H1 (cell line): ENCODE measurements at regions not wholly inside any gene's neighbourhood (a gene's known extent, or its start where the extent isn't known, plus 50 kb on each side); places are given as distances from the start of the nearest gene placed in this dataset.
"Not testable (repeated sequence)": the region's sequence is repeated elsewhere in the genome, so short reads cannot be mapped to it uniquely, and the experiment has no call there.

Source experiments
- CTCF ChIA-PET: fragments of 300-600 bp; sonication (Branson Sonifier 250); formaldehyde crosslinking; loops from one replicate; lab custom pipeline; 2021; ENCODE audit not compliant: partially characterized antibody; lab: Charles Lee
- POLR2A ChIA-PET: fragments of 300-600 bp; sonication (Branson Sonifier 250); formaldehyde crosslinking; loops from one replicate; lab custom pipeline; 2021; ENCODE audit warnings: inconsistent platforms; ENCODE audit not compliant: partially characterized antibody; lab: Charles Lee
- DNase-seq, 2 experiments: peaks; one replicate each; pipeline versions ENCODE4 v3.0.0 to v3.0.0-alpha.2; 2010 to 2022; ENCODE audit warnings: low spot score in 2 of 2, low read depth in 1 of 2, mixed read lengths in 1 of 2
- FAIRE-seq: peaks from 2 replicates; lab custom pipeline; 2011; peaks lifted over from hg19 to GRCh38; lab: Jason Lieb, UNC
- H2AFZ ChIP-seq: 2 replicates; pipeline ENCODE4 v1.8.1; 2012; ENCODE audit warnings: low read length, inconsistent platforms
- H2AK5ac ChIP-seq: 2 replicates; pipeline ENCODE4 v1.6.1; 2013; ENCODE audit warnings: low read depth, low read length
- H2BK120ac ChIP-seq: replicated peaks from 2 replicates; pipeline ENCODE3; 2013; ENCODE audit warnings: low read depth, low read length, inconsistent platforms
- H2BK12ac ChIP-seq: 2 replicates; pipeline ENCODE4 v1.6.1; 2013; ENCODE audit warnings: low read depth, low read length
- H2BK15ac ChIP-seq: 2 replicates; pipeline ENCODE4 v1.6.1; 2013; ENCODE audit warnings: low read length
- H2BK20ac ChIP-seq: 2 replicates; pipeline ENCODE4 v1.6.1; 2013; ENCODE audit warnings: low read length
- H2BK5ac ChIP-seq: 2 replicates; pipeline ENCODE4 v1.6.1; 2013; ENCODE audit warnings: low read depth, low read length
- H3K14ac ChIP-seq: 2 replicates; pipeline ENCODE4 v1.6.1; 2013; ENCODE audit warnings: inconsistent platforms; ENCODE audit not compliant: insufficient read length
- H3K18ac ChIP-seq: 2 replicates; pipeline ENCODE4 v1.6.1; 2013; ENCODE audit warnings: low read length; ENCODE audit errors: extremely low read depth
- H3K23ac ChIP-seq: 2 replicates; pipeline ENCODE4 v1.6.1; 2013; ENCODE audit warnings: inconsistent platforms; ENCODE audit not compliant: insufficient read length
- H3K23me2 ChIP-seq: 2 replicates; pipeline ENCODE4 v1.6.1; 2013; ENCODE audit warnings: low read depth, low read length
- H3K27ac ChIP-seq: 2 replicates; pipeline ENCODE4 v1.6.1; 2011; ENCODE audit warnings: low read depth, low read length, inconsistent platforms
- H3K27me3 ChIP-seq, 4 experiments: replicated peaks in 1 of 4; 1 replicate in 1 of 4; 2 replicates in 3 of 4; pipeline versions ENCODE4 v1.6.1 to v1.8.1; 2011 to 2013; ENCODE audit warnings: low read length in 3 of 4, mild to moderate bottlenecking in 3 of 4, inconsistent platforms in 2 of 4, mixed read lengths in 2 of 4, moderate library complexity in 1 of 4; ENCODE audit not compliant: control insufficient read depth in 3 of 4, insufficient read depth in 3 of 4; ENCODE audit errors: extremely low read depth in 1 of 4
- H3K36me3 ChIP-seq, 4 experiments: 2 replicates each; pipeline versions ENCODE4 v1.6.1 to v1.8.1; 2011 to 2013; ENCODE audit warnings: mild to moderate bottlenecking in 4 of 4, low read length in 3 of 4, moderate library complexity in 2 of 4, control low read depth in 1 of 4, inconsistent platforms in 1 of 4; ENCODE audit not compliant: insufficient read depth in 4 of 4, control insufficient read depth in 2 of 4
- H3K4ac ChIP-seq: replicated peaks from 2 replicates; pipeline ENCODE3; 2013; ENCODE audit warnings: low read length, low read depth, mixed read lengths, inconsistent platforms; ENCODE audit not compliant: insufficient read length
- H3K4me1 ChIP-seq, 4 experiments: replicated peaks in 1 of 4; 1 replicate in 1 of 4; 2 replicates in 3 of 4; pipeline versions ENCODE4 v1.6.1 to v1.8.1; 2011 to 2013; ENCODE audit warnings: low read length in 3 of 4, inconsistent platforms in 2 of 4, mixed read lengths in 1 of 4; ENCODE audit not compliant: insufficient read depth in 4 of 4, control insufficient read depth in 3 of 4
- H3K4me2 ChIP-seq, 2 experiments: 2 replicates each; pipeline versions ENCODE4 v1.6.1 to v1.8.1; 2011 to 2013; ENCODE audit warnings: low read depth in 2 of 2, low read length in 2 of 2, control low read depth in 1 of 2, inconsistent platforms in 1 of 2, mild to moderate bottlenecking in 1 of 2; ENCODE audit not compliant: insufficient read depth in 1 of 2
- H3K4me3 ChIP-seq, 4 experiments: fragments of 200-600, 300-600 bp in 1 of 4; sonication (generic), shearing (Covaris generic), sonication (Bioruptor Twin) in 1 of 4; 2 replicates each; pipeline versions ENCODE4 v1.5.1 to v1.8.1; 2011 to 2016; ENCODE audit warnings: low read length in 4 of 4, low read depth in 3 of 4, control low read depth in 2 of 4, inconsistent platforms in 2 of 4, mild to moderate bottlenecking in 2 of 4, mixed read lengths in 1 of 4, moderate library complexity in 1 of 4; ENCODE audit not compliant: insufficient read depth in 2 of 4; ENCODE audit errors: extremely low read depth in 1 of 4
- H3K56ac ChIP-seq: replicated peaks from 2 replicates; pipeline ENCODE3; 2013; ENCODE audit warnings: low read depth, mild to moderate bottlenecking, mixed read lengths, low read length, inconsistent platforms; ENCODE audit not compliant: insufficient read length
- H3K79me1 ChIP-seq: 2 replicates; pipeline ENCODE4 v1.6.1; 2013; ENCODE audit warnings: low read depth, low read length, control low read depth
- H3K79me2 ChIP-seq, 2 experiments: 2 replicates each; pipeline versions ENCODE4 v1.6.1 to v1.8.1; 2012 to 2013; ENCODE audit warnings: low read length in 2 of 2, mild to moderate bottlenecking in 2 of 2, inconsistent platforms in 1 of 2; ENCODE audit not compliant: insufficient read depth in 2 of 2, control insufficient read depth in 1 of 2
- H3K9ac ChIP-seq, 4 experiments: replicated peaks in 1 of 4; 1 replicate in 1 of 4; 2 replicates in 3 of 4; pipeline versions ENCODE4 v1.6.1 to v1.8.1; 2011 to 2013; ENCODE audit warnings: low read depth in 3 of 4, low read length in 3 of 4, control low read depth in 2 of 4, mild to moderate bottlenecking in 2 of 4, moderate library complexity in 2 of 4, inconsistent platforms in 1 of 4; ENCODE audit errors: extremely low read depth in 1 of 4
- H3K9me3 ChIP-seq, 2 experiments: 2 replicates each; pipeline versions ENCODE4 v1.6.1 to v1.8.1; 2012 to 2013; ENCODE audit warnings: mild to moderate bottlenecking in 2 of 2, moderate library complexity in 2 of 2, control low read depth in 1 of 2, inconsistent platforms in 1 of 2, low read depth in 1 of 2, low read length in 1 of 2, mixed read lengths in 1 of 2; ENCODE audit not compliant: insufficient read depth in 2 of 2
- H4K20me1 ChIP-seq, 2 experiments: replicated peaks in 1 of 2; 2 replicates each; pipeline versions ENCODE3 to v1.8.1; 2011 to 2013; ENCODE audit warnings: inconsistent platforms in 2 of 2, low read length in 2 of 2, mild to moderate bottlenecking in 1 of 2; ENCODE audit not compliant: insufficient read depth in 2 of 2, control insufficient read depth in 1 of 2
- H4K5ac ChIP-seq: 2 replicates; pipeline ENCODE4 v1.6.1; 2013; ENCODE audit warnings: low read length, low read depth, mixed read lengths, inconsistent platforms; ENCODE audit not compliant: insufficient read length
- H4K8ac ChIP-seq: 2 replicates; pipeline ENCODE4 v1.8.0; 2013; ENCODE audit warnings: mild to moderate bottlenecking, moderate library complexity, low read length, inconsistent platforms; ENCODE audit not compliant: insufficient read depth; ENCODE audit errors: extremely low read depth
- H4K91ac ChIP-seq: replicated peaks from 2 replicates; pipeline ENCODE3; 2013; ENCODE audit warnings: low read length, mixed read lengths, inconsistent platforms; ENCODE audit not compliant: insufficient read length
- WGBS, 2 experiments: shearing (Covaris generic) in 1 of 2; methylation state at CpG; one replicate each; pipeline versions ENCODE4 v1.1.6 to v1.1.7; 2013 to 2015; ENCODE audit warnings: low lambda C conversion rate in 2 of 2, mixed read lengths in 2 of 2, inconsistent platforms in 1 of 2, low coverage in 1 of 2, missing lambda C conversion rate in 1 of 2; ENCODE audit not compliant: insufficient replicate concordance in 2 of 2, insufficient coverage in 1 of 2, insufficient read length in 1 of 2; ENCODE audit errors: extremely low coverage in 1 of 2, missing lambda C conversion rate in 1 of 2; 5-methylcytosine and 5-hydroxymethylcytosine counted together

DNA sequence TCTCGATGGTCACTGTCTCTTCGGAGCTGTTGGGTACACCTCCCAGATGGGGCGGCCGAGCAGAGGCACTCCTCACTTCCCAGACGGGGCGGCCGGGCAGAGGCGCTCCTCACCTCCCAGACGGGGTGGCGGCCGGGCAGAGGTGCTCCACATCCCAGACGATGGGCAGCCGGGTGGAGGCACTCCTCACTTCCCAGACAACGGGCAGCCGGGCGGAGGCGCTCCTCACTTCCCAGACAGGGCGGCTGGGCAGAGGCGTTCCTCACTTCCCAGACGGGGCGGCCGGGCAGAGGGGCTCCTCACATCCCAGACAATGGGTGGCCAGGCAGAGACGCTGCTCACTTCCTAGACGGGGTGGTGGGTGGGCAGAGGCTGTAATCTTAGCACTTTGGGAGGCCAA is 112.6 kb upstream of the EGR2 start:
- not testable (repeated sequence) for H3K36me3 ChIP-seq, DNase-seq

More for the DNA sequence above, 112.6 kb upstream of the EGR2 start:
- H4K8ac ChIP-seq, H3K4me2 ChIP-seq, H2AK5ac ChIP-seq, CTCF ChIA-PET, H4K20me1 ChIP-seq, H2BK5ac ChIP-seq, H3K23me2 ChIP-seq, H2BK15ac ChIP-seq, H2BK20ac ChIP-seq, H3K9me3 ChIP-seq, H3K4ac ChIP-seq, H3K79me2 ChIP-seq, H3K4me1 ChIP-seq, H3K27ac ChIP-seq, H3K56ac ChIP-seq, H3K14ac ChIP-seq, H3K79me1 ChIP-seq, H3K27me3 ChIP-seq, POLR2A ChIA-PET, H4K91ac ChIP-seq, H2BK12ac ChIP-seq, H3K4me3 ChIP-seq, H3K18ac ChIP-seq, H4K5ac ChIP-seq, FAIRE-seq, H2AFZ ChIP-seq, H3K23ac ChIP-seq, H2BK120ac ChIP-seq, H3K9ac ChIP-seq: not testable (repeated sequence)
- WGBS, 2 experiments: 100% methylated on average over 2 of the region's 24 CpGs; no CpG with 5 or more reads in 1 of the 2 experiments
